H1 (cell line): ENCODE measurements at regions not wholly inside any gene's neighbourhood (a gene's known extent, or its start where the extent isn't known, plus 50 kb on each side); places are given as distances from the start of the nearest gene placed in this dataset.

Experiments
- CBX8 ChIP-seq: fragments of 300-800, 300-1000 bp; sonication (generic); IDR thresholded peaks from 2 replicates; pipeline ENCODE4 v1.7.1; 2016; ENCODE audit warnings: low read depth, low read length, borderline replicate concordance
- CHD7 ChIP-seq: fragments of 300-600 bp; sonication (generic); IDR thresholded peaks from 2 replicates; pipeline ENCODE4 v1.7.1; 2012; ENCODE audit warnings: low read length, moderate library complexity, mild to moderate bottlenecking, inconsistent platforms; ENCODE audit not compliant: insufficient replicate concordance
- SUZ12 ChIP-seq: fragments of 200-600 bp; sonication (generic); IDR thresholded peaks from 2 replicates; pipeline ENCODE4 v1.6.1; 2012; ENCODE audit warnings: mild to moderate bottlenecking, inconsistent platforms, low read length, moderate library complexity, mixed read lengths
- TAF7 ChIP-seq: optimal IDR thresholded peaks from 2 replicates; pipeline ENCODE3; 2011; ENCODE audit warnings: low read depth, mild to moderate bottlenecking, inconsistent platforms, low read length, moderate library complexity, borderline replicate concordance
- YY1 ChIP-seq: IDR thresholded peaks from 2 replicates; pipeline ENCODE4 v1.6.1; 2011; ENCODE audit warnings: low read depth, mild to moderate bottlenecking, low read length

GRCh38 chr4:92184566-92184965, 119.2 kb upstream of the GRID2 start (continued):
- no peak for TF ChIP-seq TAF7
- TF ChIP-seq CHD7: no peak
- TF ChIP-seq SUZ12: no peak
- no peak for TF ChIP-seq CBX8
- no peak for TF ChIP-seq YY1
- TF ChIP-seq, all 59 proteins: peak for 0
